PC-3 (cell line): ENCODE measurements at regions not wholly inside any gene's neighbourhood (a gene's known extent, or its start where the extent isn't known, plus 50 kb on each side); places are given as distances from the start of the nearest gene placed in this dataset.

Source experiments
- ATAC-seq: fragments of 200-7000 bp; cut with Tn5 transposase; 2 replicates; pipeline ENCODE4 v1.9.1; 2020; ENCODE audit warnings: mild to moderate bottlenecking, moderate library complexity
- BruUV-seq: library from RNA; stranded (reverse); fragments of 400-500 nt; replicated peaks from 2 replicates; lab custom pipeline; 2021; lab: Mats Ljungman, UMichigan
- CTCF ChIA-PET: fragments of 300-600 bp; sonication (Branson Sonifier 250); formaldehyde crosslinking; loops from one replicate; lab custom pipeline; 2022; ENCODE audit warnings: antibody characterized with exemption; lab: Charles Lee
- POLR2A ChIA-PET: fragments of 300-600 bp; sonication (Branson Sonifier 250); formaldehyde crosslinking; loops from one replicate; lab custom pipeline; 2022; ENCODE audit warnings: antibody characterized with exemption; ENCODE audit not compliant: unreplicated experiment; lab: Charles Lee
- DNase-seq: peaks from one replicate; pipeline ENCODE4 v3.0.0-alpha.2; 2015
- H2AFZ ChIP-seq: fragments of 300-600 bp; sonication (generic); 2 replicates; pipeline ENCODE4 v1.6.0; 2016; ENCODE audit warnings: antibody characterized with exemption, low read length
- H3F3A ChIP-seq: fragments of 300-600 bp; sonication (generic); one replicate; pipeline ENCODE4 v1.6.0; 2017; ENCODE audit warnings: antibody characterized with exemption, low read length, control low read depth, mild to moderate bottlenecking; ENCODE audit not compliant: unreplicated experiment
- H3K27ac ChIP-seq: fragments of 300-600 bp; sonication (generic); 2 replicates; pipeline ENCODE4 v1.5.1; 2016; ENCODE audit warnings: mild to moderate bottlenecking, low read length
- H3K27me3 ChIP-seq: fragments of 300-600 bp; sonication (generic); 2 replicates; pipeline ENCODE4 v1.6.1; 2016; ENCODE audit warnings: low read length, mixed read lengths
- H3K36me3 ChIP-seq: fragments of 300-600 bp; sonication (generic); 2 replicates; pipeline ENCODE4 v1.6.1; 2016; ENCODE audit warnings: low read depth, mixed run types, low read length, mixed read lengths
- H3K4me1 ChIP-seq: fragments of 300-600 bp; sonication (generic); 2 replicates; pipeline ENCODE4 v1.5.1; 2016; ENCODE audit warnings: low read length; ENCODE audit not compliant: insufficient read depth
- H3K4me2 ChIP-seq: fragments of 300-600 bp; sonication (generic); 2 replicates; pipeline ENCODE4 v1.6.0; 2016; ENCODE audit warnings: low read length
- H3K4me3 ChIP-seq: fragments of 300-600 bp; sonication (generic); 2 replicates; pipeline ENCODE4 v1.5.1; 2016; ENCODE audit warnings: mild to moderate bottlenecking, low read length, mixed read lengths
- H3K79me2 ChIP-seq: fragments of 300-600 bp; sonication (generic); 2 replicates; pipeline ENCODE4 v1.6.1; 2017; ENCODE audit warnings: low read length, mixed read lengths
- H3K9ac ChIP-seq: fragments of 300-600 bp; sonication (generic); 2 replicates; pipeline ENCODE4 v1.6.0; 2016; ENCODE audit warnings: mild to moderate bottlenecking, low read length
- H3K9me2 ChIP-seq: fragments of 300-600 bp; sonication (generic); replicated peaks from 2 replicates; pipeline ENCODE4 v1.6.1; 2016; ENCODE audit warnings: mixed run types, low read length, mixed read lengths
- H3K9me3 ChIP-seq: fragments of 300-600 bp; sonication (generic); 2 replicates; pipeline ENCODE4 v1.6.1; 2016; ENCODE audit warnings: low read length, mixed read lengths
- H4K20me1 ChIP-seq: fragments of 300-600 bp; sonication (generic); 2 replicates; pipeline ENCODE4 v1.6.1; 2016; ENCODE audit warnings: low read length, mixed read lengths
- CTCF ChIP-seq: fragments of 300-600 bp; sonication (generic); conservative IDR thresholded peaks from 2 replicates; pipeline ENCODE4 v1.5.1; 2017; ENCODE audit warnings: antibody characterized with exemption, low read depth, mild to moderate bottlenecking, low read length
- EZH2 ChIP-seq: fragments of 300-600 bp; sonication (generic); IDR thresholded peaks from one replicate; pipeline ENCODE4 v1.6.1; 2017; ENCODE audit warnings: antibody characterized with exemption, mild to moderate bottlenecking, low read length; ENCODE audit not compliant: unreplicated experiment
- EZH2phosphoT487 ChIP-seq: fragments of 300-600 bp; sonication (generic); IDR thresholded peaks from 2 replicates; pipeline ENCODE4 v1.6.1; 2018; ENCODE audit warnings: mild to moderate bottlenecking, antibody characterized with exemption, low read length, borderline replicate concordance
- intact Hi-C: fragments of 100-400 bp; cut with micrococcal nuclease; formaldehyde crosslinking; loops from 2 replicates; pipeline ENCODE4 v1.9.0; 2023

DNA sequence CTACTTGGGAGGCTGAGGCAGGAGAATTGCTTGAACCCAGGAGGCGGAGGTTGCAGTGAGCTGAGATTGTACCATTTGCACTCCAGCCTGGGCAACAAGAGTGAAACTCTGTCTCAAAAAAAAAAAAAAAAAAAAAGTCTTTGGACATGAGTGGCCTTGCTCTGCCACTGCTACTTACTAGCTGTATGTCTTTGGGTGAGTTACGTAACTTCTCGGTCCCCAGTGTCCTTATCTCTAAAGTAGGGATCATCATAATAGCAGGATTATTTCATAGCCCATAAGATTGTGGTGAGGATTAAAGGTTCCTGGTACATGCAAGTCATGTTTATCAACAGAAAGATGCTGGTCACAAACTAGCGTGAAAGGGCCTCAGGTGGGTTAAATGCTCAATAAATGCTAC, 53.9 kb upstream of the HEPHL1 start:
- no peaks in the 10 kb centered on the region for H3K36me3 ChIP-seq
- H4K20me1 ChIP-seq, result no peaks in the 10 kb centered on the region
- DNase-seq, result no peak
- ChIA-PET CTCF (no interaction called here), POLR2A (no interaction called here)
- no peaks in the 10 kb centered on the region for H3K9me3 ChIP-seq
- no peak overlapping the region for H3K9ac ChIP-seq
- H3K4me1 ChIP-seq, result no peaks in the 10 kb centered on the region
- no peaks in the 10 kb centered on the region for H3K79me2 ChIP-seq
- no peak for ATAC-seq
- no peak for TF ChIP-seq CTCF
- no peak for TF ChIP-seq EZH2
- TF ChIP-seq EZH2phosphoT487, result no peak
- no peak overlapping the region for H3K4me2 ChIP-seq
- no peaks in the 10 kb centered on the region for H3K27me3 ChIP-seq
- H2AFZ ChIP-seq, result no peak overlapping the region
- BruUV-seq, result no TSS peak
- H3K27ac ChIP-seq, result no peak overlapping the region
- intact Hi-C loops, result no loop called here
- H3K9me2 ChIP-seq, result no peaks in the 10 kb centered on the region
- H3K4me3 ChIP-seq, result no peak overlapping the region
- no peaks in the 10 kb centered on the region for H3F3A ChIP-seq

DNA sequence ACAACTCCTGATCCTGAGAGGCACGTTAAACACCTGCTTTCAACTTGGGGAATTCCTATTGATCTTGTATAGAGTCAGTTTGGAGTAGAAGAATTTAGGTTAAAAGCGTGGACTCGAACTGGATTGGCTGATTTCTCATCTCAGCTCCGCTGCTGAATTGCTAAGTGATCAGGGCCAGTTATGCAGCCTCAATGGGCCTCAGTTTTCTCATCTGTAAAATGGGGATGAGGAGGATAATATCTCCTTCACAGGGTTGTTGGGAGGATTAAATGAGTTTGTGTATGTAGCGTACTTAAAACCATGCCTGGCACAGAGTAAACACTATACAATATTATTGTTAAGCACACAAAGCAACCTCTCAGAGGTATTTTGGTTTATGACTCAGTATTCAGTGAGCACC, 53.2 kb upstream of the HEPHL1 start:
- no peaks in the 10 kb centered on the region for H3K9me2 ChIP-seq
- H3K4me1 ChIP-seq, result no peaks in the 10 kb centered on the region
- no peak overlapping the region for H3K9ac ChIP-seq
- H3K9me3 ChIP-seq, result no peaks in the 10 kb centered on the region
- H3K4me2 ChIP-seq, result no peak overlapping the region
- H3K4me3 ChIP-seq, result no peak overlapping the region
- H3K27me3 ChIP-seq, result no peaks in the 10 kb centered on the region
- TF ChIP-seq EZH2, result no peak
- no peak for TF ChIP-seq CTCF
- TF ChIP-seq EZH2phosphoT487, result no peak
- ChIA-PET POLR2A (interaction anchor here (0.7 kb wide), 1 partner anchor 168 kb away, joined by 4 read pairs; no protein-coding TSS in a partner anchor), CTCF (interaction anchor here (0.7 kb wide), 1 partner anchor 210 kb away, joined by 4 read pairs; no protein-coding TSS in a partner anchor)
- no peak overlapping the region for H3K27ac ChIP-seq
- H4K20me1 ChIP-seq, result no peaks in the 10 kb centered on the region
- no TSS peak for BruUV-seq
- DNase-seq (peak; percentile 36), ATAC-seq (peak; percentile 48; the same call in 1 of the 2 replicates)
- H3F3A ChIP-seq, result no peaks in the 10 kb centered on the region
- H2AFZ ChIP-seq, result no peak overlapping the region
- H3K36me3 ChIP-seq, result no peaks in the 10 kb centered on the region
- H3K79me2 ChIP-seq, result no peaks in the 10 kb centered on the region
- intact Hi-C loops, result no loop called here

DNA sequence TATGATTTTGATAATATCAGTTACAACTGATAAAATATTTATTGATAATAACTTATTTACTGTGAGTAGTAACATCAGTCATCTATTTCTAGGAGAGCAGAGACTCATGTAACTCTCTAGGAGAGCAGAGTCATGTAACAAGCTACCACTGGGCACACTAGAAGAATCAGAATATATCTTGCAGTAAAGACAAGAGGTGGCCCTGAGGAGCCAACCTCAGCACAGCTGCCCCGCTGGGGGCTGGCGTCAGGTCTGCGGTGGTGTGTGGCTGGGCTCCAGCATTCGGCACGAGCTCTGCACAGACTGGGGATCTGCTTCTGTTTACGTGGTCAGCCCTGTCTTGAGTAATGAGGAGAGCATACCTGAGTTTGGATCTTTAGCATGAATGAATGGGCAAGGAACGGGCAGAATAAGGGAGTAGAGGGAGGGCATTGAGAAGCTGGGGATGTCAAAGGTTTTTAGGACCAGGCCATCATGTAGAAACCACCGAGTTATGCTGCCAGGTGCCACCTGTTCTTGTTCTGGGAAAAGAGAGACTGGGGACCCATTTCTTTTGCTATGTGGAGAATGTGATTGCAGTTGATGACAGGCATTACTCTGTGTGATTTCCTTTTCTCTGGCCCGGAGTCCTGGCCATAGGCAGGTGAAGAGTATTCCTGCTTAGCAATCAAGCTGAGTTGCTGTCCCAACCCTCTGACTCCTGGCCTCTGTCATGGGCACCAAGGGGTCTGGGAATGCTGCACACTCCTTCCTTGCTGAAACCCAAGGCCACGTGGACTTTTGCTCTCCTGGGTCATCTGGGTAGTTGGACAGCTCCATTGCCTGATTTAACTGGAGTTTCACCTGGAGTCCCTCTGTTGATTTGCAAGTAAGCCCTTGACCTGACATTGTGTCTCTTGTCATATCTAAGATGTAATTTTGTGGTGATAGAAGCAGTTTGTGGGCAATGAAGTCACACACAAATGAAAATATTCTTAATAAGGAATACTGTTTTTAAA, 50.9 kb upstream of the HEPHL1 start:
- Histone ChIP-seq H3K9me3 (peaks cover 6% of the 10 kb centered on the region), H3K27ac (no peak overlapping the region), H2AFZ (no peak overlapping the region), H3K79me2 (no peaks in the 10 kb centered on the region), H3K9me2 (no peaks in the 10 kb centered on the region), H3K4me3 (no peak overlapping the region), H3K4me2 (no peak overlapping the region), H4K20me1 (no peaks in the 10 kb centered on the region), H3F3A (no peaks in the 10 kb centered on the region), H3K36me3 (no peaks in the 10 kb centered on the region; the same call in 1 of the 2 replicates), H3K27me3 (no peaks in the 10 kb centered on the region), H3K4me1 (no peaks in the 10 kb centered on the region), H3K9ac (no peak overlapping the region)
- BruUV-seq, result no TSS peak
- DNase-seq (no peak), ATAC-seq (no peak)
- intact Hi-C loops, result no loop called here
- TF ChIP-seq CTCF (no peak), EZH2 (no peak), EZH2phosphoT487 (no peak)
- CTCF ChIA-PET, result no interaction called here
- POLR2A ChIA-PET, result no interaction called here
